OCI-LY3 (cell line): ENCODE measurements at regions not wholly inside any gene's neighbourhood (a gene's known extent, or its start where the extent isn't known, plus 50 kb on each side); places are given as distances from the start of the nearest gene placed in this dataset.

Experiments used
- H2AFZ ChIP-seq: fragments of 200-600, 300-600 bp; shearing (Covaris generic); 2 replicates; pipeline ENCODE4 v1.6.0; 2014; ENCODE audit warnings: antibody characterized with exemption, low read depth, low read length
- H3K27ac ChIP-seq: fragments of 200-600, 300-600 bp; sonication (generic); 2 replicates; pipeline ENCODE4 v1.5.1; 2014; ENCODE audit warnings: mild to moderate bottlenecking, low read length, moderate library complexity, mixed read lengths
- H3K27me3 ChIP-seq: fragments of 200-600, 300-600 bp; sonication (generic); 2 replicates; pipeline ENCODE4 v1.6.1; 2014; ENCODE audit warnings: low read depth, low read length, mixed read lengths
- H3K36me3 ChIP-seq: fragments of 200-600, 300-600 bp; sonication (generic); replicated peaks from 2 replicates; pipeline ENCODE3; 2014; ENCODE audit warnings: low read depth, low read length, mixed read lengths
- H3K4me1 ChIP-seq: fragments of 300-600, 200-600 bp; sonication (generic); 2 replicates; pipeline ENCODE4 v1.6.1; 2014; ENCODE audit warnings: low read length, mixed read lengths
- H3K4me2 ChIP-seq: fragments of 200-600, 300-600 bp; sonication (generic); 2 replicates; pipeline ENCODE4 v1.6.1; 2014; ENCODE audit warnings: low read length, mixed read lengths
- H3K4me3 ChIP-seq: fragments of 300-600, 200-600 bp; sonication (generic); 2 replicates; pipeline ENCODE4 v1.5.1; 2014; ENCODE audit warnings: antibody characterized with exemption, mild to moderate bottlenecking, low read length, moderate library complexity
- H3K79me2 ChIP-seq: fragments of 300-600, 200-600 bp; shearing (Covaris generic); 2 replicates; pipeline ENCODE4 v1.6.1; 2014; ENCODE audit warnings: mild to moderate bottlenecking, low read length, mixed read lengths
- H3K9ac ChIP-seq: fragments of 300-600, 200-600 bp; shearing (Covaris generic); 2 replicates; pipeline ENCODE4 v1.6.0; 2014; ENCODE audit warnings: mild to moderate bottlenecking, low read length, moderate library complexity
- H3K9me3 ChIP-seq: fragments of 200-600, 300-600 bp; shearing (Covaris generic); 2 replicates; pipeline ENCODE4 v1.6.1; 2014; ENCODE audit warnings: low read length, mixed read lengths; ENCODE audit not compliant: insufficient read depth
- H4K20me1 ChIP-seq: fragments of 200-600, 300-600 bp; sonication (generic); 2 replicates; pipeline ENCODE4 v1.6.1; 2016; ENCODE audit warnings: low read length, mixed read lengths; ENCODE audit not compliant: insufficient read depth
- CTCF ChIP-seq: fragments of 200-600, 300-600 bp; sonication (generic); IDR thresholded peaks from 2 replicates; pipeline ENCODE4 v1.5.1; 2014; ENCODE audit warnings: antibody characterized with exemption, low read length, low read depth
- EZH2phosphoT487 ChIP-seq: fragments of 200-600 bp; shearing (Covaris generic); IDR thresholded peaks from 2 replicates; pipeline ENCODE4 v1.6.1; 2018; ENCODE audit warnings: antibody characterized with exemption, mixed run types, low read depth

- no peaks in the 10 kb centered on the region for H3K36me3 ChIP-seq
- no peaks in the 10 kb centered on the region for H3K9me3 ChIP-seq
- no peaks in the 10 kb centered on the region for H3K4me1 ChIP-seq
- H4K20me1 ChIP-seq, result no peaks in the 10 kb centered on the region
- no peaks in the 10 kb centered on the region for H3K27me3 ChIP-seq
- H3K4me3 ChIP-seq, result no peak overlapping the region
- TF ChIP-seq CTCF (no peak), EZH2phosphoT487 (no peak)
- no peaks in the 10 kb centered on the region for H3K79me2 ChIP-seq
- no peak overlapping the region for H3K9ac ChIP-seq
- H2AFZ ChIP-seq, result no peak overlapping the region
- H3K4me2 ChIP-seq, result no peak overlapping the region
- no peak overlapping the region for H3K27ac ChIP-seq
Measured at GRCh38 chr5:20050262-20050661, 62.3 kb upstream of the CDH18 start.

GRCh38 chr5:20044460-20044859 is 56.5 kb upstream of the CDH18 start:
- no peaks in the 10 kb centered on the region for H3K4me1 ChIP-seq
- H3K4me3 ChIP-seq, result no peak overlapping the region
- no peaks in the 10 kb centered on the region for H3K36me3 ChIP-seq
- no peak overlapping the region for H3K9ac ChIP-seq
- H3K4me2 ChIP-seq, result no peak overlapping the region
- no peaks in the 10 kb centered on the region for H3K27me3 ChIP-seq
- no peak for TF ChIP-seq CTCF
- no peak for TF ChIP-seq EZH2phosphoT487
- H3K27ac ChIP-seq, result no peak overlapping the region
- H3K79me2 ChIP-seq, result no peaks in the 10 kb centered on the region
- no peaks in the 10 kb centered on the region for H4K20me1 ChIP-seq
- H2AFZ ChIP-seq, result no peak overlapping the region
- H3K9me3 ChIP-seq, result no peaks in the 10 kb centered on the region

GRCh38 chr5:20041326-20042274 is 53.6 kb upstream of the CDH18 start:
- H2AFZ ChIP-seq, result no peak overlapping the region
- no peak overlapping the region for H3K4me3 ChIP-seq
- no peaks in the 10 kb centered on the region for H3K4me1 ChIP-seq
- no peaks in the 10 kb centered on the region for H3K27me3 ChIP-seq
- H4K20me1 ChIP-seq, result no peaks in the 10 kb centered on the region
- H3K79me2 ChIP-seq, result no peaks in the 10 kb centered on the region
- no peak overlapping the region for H3K9ac ChIP-seq
- no peaks in the 10 kb centered on the region for H3K9me3 ChIP-seq
- H3K36me3 ChIP-seq, result no peaks in the 10 kb centered on the region
- H3K27ac ChIP-seq, result no peak overlapping the region
- no peak for TF ChIP-seq EZH2phosphoT487
- no peak for TF ChIP-seq CTCF
- H3K4me2 ChIP-seq, result no peak overlapping the region

- TF ChIP-seq CTCF, result no peak
- no peak for TF ChIP-seq EZH2phosphoT487
- no peak overlapping the region for H2AFZ ChIP-seq
- H3K9ac ChIP-seq, result no peak overlapping the region
- no peaks in the 10 kb centered on the region for H3K4me1 ChIP-seq
- H3K4me3 ChIP-seq, result no peak overlapping the region
- no peak overlapping the region for H3K4me2 ChIP-seq
- H3K9me3 ChIP-seq, result no peaks in the 10 kb centered on the region
- no peaks in the 10 kb centered on the region for H3K79me2 ChIP-seq
- H3K27me3 ChIP-seq, result no peaks in the 10 kb centered on the region
- no peaks in the 10 kb centered on the region for H3K36me3 ChIP-seq
- H4K20me1 ChIP-seq, result no peaks in the 10 kb centered on the region
- no peak overlapping the region for H3K27ac ChIP-seq
Measured at GRCh38 chr5:20040901-20041300, 52.9 kb upstream of the CDH18 start.
